Loucy (cell line): ENCODE measurements at regions not wholly inside any gene's neighbourhood (a gene's known extent, or its start where the extent isn't known, plus 50 kb on each side); places are given as distances from the start of the nearest gene placed in this dataset.

Source experiments
- H2AFZ ChIP-seq: fragments of 200-600 bp; sonication (generic); 2 replicates; pipeline ENCODE4 v1.6.0; 2016; ENCODE audit warnings: antibody characterized with exemption, mild to moderate bottlenecking, low read length, moderate library complexity
- H3F3A ChIP-seq: fragments of 200-600 bp; 2 replicates; pipeline ENCODE4 v1.6.0; 2016; ENCODE audit warnings: antibody characterized with exemption, low read depth, mild to moderate bottlenecking
- H3K27me3 ChIP-seq: fragments of 200-600 bp; sonication (generic); 2 replicates; pipeline ENCODE4 v1.6.1; 2014; ENCODE audit warnings: low read length, mild to moderate bottlenecking; ENCODE audit not compliant: insufficient read depth, poor library complexity, severe bottlenecking
- H3K36me3 ChIP-seq: fragments of 200-600 bp; sonication (generic); 2 replicates; pipeline ENCODE4 v1.6.1; 2016; ENCODE audit warnings: low read length; ENCODE audit not compliant: insufficient read depth
- H3K4me1 ChIP-seq: fragments of 200-600 bp; sonication (generic); 2 replicates; pipeline ENCODE4 v1.5.1; 2014; ENCODE audit warnings: low read length, mild to moderate bottlenecking; ENCODE audit not compliant: insufficient read depth, poor library complexity, severe bottlenecking
- H3K4me2 ChIP-seq: fragments of 200-600 bp; sonication (generic); 2 replicates; pipeline ENCODE4 v1.6.0; 2014; ENCODE audit warnings: antibody characterized with exemption, low read length, low read depth, mild to moderate bottlenecking; ENCODE audit not compliant: poor library complexity, severe bottlenecking
- H3K4me3 ChIP-seq: fragments of 200-600 bp; sonication (generic); 2 replicates; pipeline ENCODE4 v1.5.1; 2014; ENCODE audit warnings: low read length, mild to moderate bottlenecking, mixed read lengths; ENCODE audit not compliant: poor library complexity, severe bottlenecking
- H3K79me2 ChIP-seq: fragments of 200-600 bp; sonication (generic); 2 replicates; pipeline ENCODE4 v1.6.1; 2014; ENCODE audit warnings: low read length; ENCODE audit not compliant: insufficient read depth
- H3K9ac ChIP-seq: fragments of 200-600 bp; sonication (generic); 2 replicates; pipeline ENCODE4 v1.6.0; 2014; ENCODE audit warnings: mild to moderate bottlenecking, low read depth, low read length, moderate library complexity; ENCODE audit not compliant: poor library complexity, severe bottlenecking
- H3K9me2 ChIP-seq: fragments of 200-600 bp; sonication (generic); replicated peaks from 2 replicates; pipeline ENCODE4 v1.6.1; 2016; ENCODE audit warnings: low read depth, low read length, mixed read lengths
- H3K9me3 ChIP-seq: fragments of 200-600 bp; sonication (generic); 2 replicates; pipeline ENCODE4 v1.6.1; 2014; ENCODE audit warnings: mild to moderate bottlenecking, antibody characterized with exemption, low read length, low read depth; ENCODE audit not compliant: insufficient read depth
- H4K20me1 ChIP-seq: fragments of 200-600 bp; sonication (generic); 2 replicates; pipeline ENCODE4 v1.6.0; 2014; ENCODE audit warnings: antibody characterized with exemption, low read length, mild to moderate bottlenecking; ENCODE audit not compliant: insufficient read depth, poor library complexity, severe bottlenecking
- EZH2phosphoT487 ChIP-seq: fragments of 200-600 bp; IDR thresholded peaks from 2 replicates; pipeline ENCODE4 v1.6.1; 2018; ENCODE audit warnings: antibody characterized with exemption, mild to moderate bottlenecking, moderate library complexity, borderline replicate concordance
- TF ChIP-seq, protein P1 (sequence below): fragments of 200-600 bp; sonication (generic); conservative IDR thresholded peaks from 2 replicates; pipeline ENCODE4 v1.5.1; 2014; ENCODE audit warnings: mild to moderate bottlenecking, antibody characterized with exemption, low read length

DNA sequence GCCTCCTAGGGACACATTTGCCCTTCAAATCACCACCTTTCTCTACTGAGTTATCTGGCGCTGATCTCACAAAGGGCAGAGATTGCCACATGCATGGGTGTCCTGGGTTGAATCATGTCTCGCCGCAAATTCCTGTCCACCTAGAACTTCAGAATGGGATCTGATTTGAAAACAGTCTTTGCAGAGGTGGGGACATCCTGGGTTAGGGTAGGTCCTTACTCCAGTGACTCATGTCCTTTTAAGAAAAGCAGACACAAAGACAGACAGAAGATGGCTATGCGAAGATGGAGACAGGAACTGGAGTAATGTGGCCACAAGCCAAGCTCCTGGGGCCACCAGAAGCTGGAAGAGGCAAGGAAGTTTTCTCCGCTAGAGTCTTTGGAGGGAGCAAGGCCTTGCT, 197.4 kb upstream of the SMIM21 start:
- Histone ChIP-seq H2AFZ (no peak overlapping the region), H3K79me2 (no peaks in the 10 kb centered on the region), H3K9me3 (peaks cover 3% of the 10 kb centered on the region; the same call in 1 of the 2 replicates), H3K4me2 (no peak overlapping the region), H3K4me1 (no peaks in the 10 kb centered on the region), H3K27me3 (no peaks in the 10 kb centered on the region), H3K9me2 (no peaks in the 10 kb centered on the region), H3F3A (no peaks in the 10 kb centered on the region), H4K20me1 (no peaks in the 10 kb centered on the region), H3K9ac (no peak overlapping the region), H3K36me3 (no peaks in the 10 kb centered on the region), H3K4me3 (no peak overlapping the region)
- TF ChIP-seq EZH2phosphoT487 = no peak
- TF ChIP-seq, protein P1, sequence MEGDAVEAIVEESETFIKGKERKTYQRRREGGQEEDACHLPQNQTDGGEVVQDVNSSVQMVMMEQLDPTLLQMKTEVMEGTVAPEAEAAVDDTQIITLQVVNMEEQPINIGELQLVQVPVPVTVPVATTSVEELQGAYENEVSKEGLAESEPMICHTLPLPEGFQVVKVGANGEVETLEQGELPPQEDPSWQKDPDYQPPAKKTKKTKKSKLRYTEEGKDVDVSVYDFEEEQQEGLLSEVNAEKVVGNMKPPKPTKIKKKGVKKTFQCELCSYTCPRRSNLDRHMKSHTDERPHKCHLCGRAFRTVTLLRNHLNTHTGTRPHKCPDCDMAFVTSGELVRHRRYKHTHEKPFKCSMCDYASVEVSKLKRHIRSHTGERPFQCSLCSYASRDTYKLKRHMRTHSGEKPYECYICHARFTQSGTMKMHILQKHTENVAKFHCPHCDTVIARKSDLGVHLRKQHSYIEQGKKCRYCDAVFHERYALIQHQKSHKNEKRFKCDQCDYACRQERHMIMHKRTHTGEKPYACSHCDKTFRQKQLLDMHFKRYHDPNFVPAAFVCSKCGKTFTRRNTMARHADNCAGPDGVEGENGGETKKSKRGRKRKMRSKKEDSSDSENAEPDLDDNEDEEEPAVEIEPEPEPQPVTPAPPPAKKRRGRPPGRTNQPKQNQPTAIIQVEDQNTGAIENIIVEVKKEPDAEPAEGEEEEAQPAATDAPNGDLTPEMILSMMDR = no peak

DNA sequence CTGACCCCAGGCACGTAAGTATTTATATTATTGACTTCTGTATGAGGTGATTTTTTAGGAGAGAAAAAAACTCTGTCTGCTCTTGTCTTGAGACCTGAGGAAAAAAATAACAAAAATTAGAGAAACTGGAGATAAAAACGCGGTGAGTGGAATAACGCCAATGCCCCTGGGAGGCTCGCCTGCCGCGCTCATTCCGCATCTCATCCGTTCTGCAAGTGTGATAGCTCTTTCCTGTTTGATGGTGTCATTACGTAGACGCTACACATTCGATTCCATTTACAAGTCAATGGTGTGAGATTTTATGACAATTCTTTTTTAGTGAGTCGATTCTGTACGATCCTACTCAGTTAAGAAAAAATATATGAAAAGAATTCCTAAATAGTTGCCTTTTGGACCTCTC, 194.3 kb upstream of the SMIM21 start:
- Histone ChIP-seq H2AFZ (no peak overlapping the region), H3K4me2 (no peak overlapping the region), H3K9me2 (no peaks in the 10 kb centered on the region), H3F3A (no peaks in the 10 kb centered on the region), H3K4me3 (no peak overlapping the region), H3K36me3 (no peaks in the 10 kb centered on the region), H3K79me2 (no peaks in the 10 kb centered on the region), H3K9ac (no peak overlapping the region), H4K20me1 (no peaks in the 10 kb centered on the region), H3K27me3 (no peaks in the 10 kb centered on the region), H3K4me1 (no peaks in the 10 kb centered on the region), H3K9me3 (peaks cover 3% of the 10 kb centered on the region; the same call in 1 of the 2 replicates)
- TF ChIP-seq, protein P1 = no peak
- TF ChIP-seq EZH2phosphoT487 = no peak

DNA sequence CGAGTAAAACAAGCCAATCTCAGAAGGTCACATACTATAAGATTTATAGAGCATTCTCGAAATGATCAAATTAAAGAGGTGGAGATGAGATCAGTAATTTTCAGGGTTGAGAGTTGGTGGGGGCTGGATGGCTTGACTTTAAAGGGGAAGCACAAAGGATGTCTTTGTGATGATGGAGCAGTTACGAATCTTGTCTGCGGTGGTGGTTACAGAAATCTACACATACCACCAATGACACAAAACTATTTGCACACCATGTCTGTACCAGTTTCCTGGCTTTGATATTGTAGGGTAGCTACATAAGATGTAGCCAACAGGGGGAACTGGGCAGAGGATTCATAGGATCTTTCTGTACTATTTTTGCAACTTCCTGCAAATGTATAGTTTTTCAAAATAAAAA, 190.6 kb upstream of the SMIM21 start:
- H3K4me2 ChIP-seq = no peak overlapping the region
- no peak overlapping the region for H3K4me3 ChIP-seq
- H2AFZ ChIP-seq = no peak overlapping the region
- H3K9me3 ChIP-seq = peaks cover 6% of the 10 kb centered on the region; the same call in 1 of the 2 replicates
- H3K36me3 ChIP-seq = no peaks in the 10 kb centered on the region
- no peaks in the 10 kb centered on the region for H3K4me1 ChIP-seq
- no peaks in the 10 kb centered on the region for H3F3A ChIP-seq
- H3K79me2 ChIP-seq = no peaks in the 10 kb centered on the region
- no peaks in the 10 kb centered on the region for H3K27me3 ChIP-seq
- TF ChIP-seq EZH2phosphoT487 = no peak
- TF ChIP-seq, protein P1 = no peak
- H4K20me1 ChIP-seq = no peaks in the 10 kb centered on the region
- H3K9ac ChIP-seq = no peak overlapping the region
- no peaks in the 10 kb centered on the region for H3K9me2 ChIP-seq
